Stimulated activated CD4-positive, alpha-beta T cell treated with anti-CD3 and anti-CD28 coated beads, Interleukin-1b, Interleukin-23, amount 100 ng/mL, for 1 hour (primary cell): ENCODE measurements at regions not wholly inside any gene's neighbourhood (a gene's known extent, or its start where the extent isn't known, plus 50 kb on each side); places are given as distances from the start of the nearest gene placed in this dataset.
"Not testable (repeated sequence)": the region's sequence is repeated elsewhere in the genome, so short reads cannot be mapped to it uniquely, and the experiment has no call there.

Experiments
- DNase-seq, 2 donors: peaks; one replicate each; pipeline ENCODE4 v3.0.0-alpha.2; 2020; ENCODE audit warnings: low read depth in 2 of 2

GRCh38 chr6:140203661-140204147 is 829.3 kb upstream of the CITED2 start:
- no peak for DNase-seq

GRCh38 chr6:140202964-140203515 is 828.6 kb upstream of the CITED2 start:
- no peak for DNase-seq

DNA sequence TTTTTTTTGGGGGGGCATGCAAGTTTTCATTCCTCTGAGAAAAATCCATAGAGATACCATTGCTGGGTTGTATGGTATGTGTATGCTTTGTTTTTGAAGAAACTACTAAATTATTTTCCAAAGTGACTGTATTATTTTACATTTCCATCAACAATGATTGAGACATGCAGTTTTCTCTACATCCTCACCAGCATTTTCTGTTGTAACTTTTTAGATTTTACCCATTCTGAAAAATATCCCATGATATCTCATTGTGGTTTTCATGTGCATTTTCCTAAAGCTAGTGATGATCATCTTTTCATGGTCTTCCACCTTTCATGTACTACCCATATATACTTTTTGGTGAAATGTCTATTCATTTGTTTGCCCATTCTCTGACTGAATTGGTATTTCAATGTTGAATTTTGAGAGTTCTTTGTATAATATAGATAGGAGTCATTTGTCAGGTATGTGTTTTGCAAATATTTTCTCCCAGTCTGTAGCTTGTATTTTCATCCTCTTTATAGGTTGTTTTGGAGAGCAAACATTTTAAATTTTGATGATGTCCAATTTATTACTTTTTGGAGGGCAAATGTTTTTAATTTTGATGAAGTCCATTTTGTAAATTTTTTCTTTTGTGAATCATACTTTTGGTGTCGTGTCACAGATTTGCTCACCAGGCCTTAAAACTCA is 827.5 kb upstream of the CITED2 start:
- no peak for DNase-seq

DNA sequence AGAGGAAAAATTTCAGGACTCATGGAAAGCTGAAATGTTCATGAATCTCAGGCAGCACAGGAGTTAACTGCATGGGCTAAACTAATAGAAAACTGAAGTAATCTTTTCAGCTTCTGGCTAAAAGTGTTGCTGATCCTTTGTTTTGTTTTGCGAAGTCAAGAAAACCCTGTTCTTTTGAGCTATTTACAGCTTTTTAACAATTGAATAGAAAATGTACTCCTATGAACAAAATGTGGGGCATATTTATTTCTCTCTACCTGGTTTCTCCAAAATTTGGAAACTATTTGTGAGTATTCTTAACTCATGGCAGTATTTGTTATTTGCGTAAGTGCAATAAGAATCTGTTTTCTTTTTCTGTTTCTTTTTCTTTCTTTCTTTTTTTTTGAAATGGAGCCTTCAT is 818.8 kb upstream of the CITED2 start:
- no peak for DNase-seq

GRCh38 chr6:140192018-140192417 is 817.6 kb upstream of the CITED2 start:
- no peak for DNase-seq

GRCh38 chr6:140189263-140189662 is 814.8 kb upstream of the CITED2 start:
- DNase-seq: not testable (repeated sequence)

DNA sequence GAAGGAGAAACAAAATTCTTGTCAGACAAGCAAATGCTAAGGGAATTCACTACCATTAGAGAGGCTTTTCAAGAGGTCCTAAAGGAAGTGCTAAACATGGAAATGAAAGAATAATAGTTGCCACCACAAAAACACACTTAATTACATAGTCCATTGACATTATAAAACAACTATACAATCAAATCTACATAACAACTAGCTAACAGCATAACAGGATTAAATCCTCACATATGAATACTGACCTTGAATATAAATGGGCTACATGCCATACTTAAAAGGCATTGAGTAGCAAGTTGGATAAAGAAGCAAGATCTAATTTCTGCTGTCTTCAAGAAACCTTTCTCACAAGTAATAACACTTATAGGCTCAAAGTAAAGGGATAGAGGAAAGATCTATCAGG is 811.5 kb upstream of the CITED2 start:
- DNase-seq: no peak

DNA sequence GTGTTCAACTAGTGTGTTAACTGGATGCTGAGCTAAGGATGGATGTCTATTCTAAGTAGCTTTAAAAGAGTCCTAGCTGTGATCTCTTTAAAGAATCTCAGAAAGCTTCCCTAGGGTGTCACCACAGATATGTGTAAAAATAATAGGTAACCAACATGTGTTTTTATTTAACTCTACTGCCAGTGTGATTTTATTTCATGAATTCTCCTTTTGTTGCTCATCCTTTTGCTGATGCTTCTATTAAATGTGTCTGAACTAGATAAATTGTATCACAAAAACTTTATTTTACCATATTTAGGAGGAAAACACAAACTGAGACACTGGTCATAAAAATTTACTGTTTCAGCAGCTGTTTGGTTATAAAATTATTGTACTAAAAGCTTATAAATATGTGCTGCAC is 809.4 kb upstream of the CITED2 start:
- DNase-seq: no peak

DNA sequence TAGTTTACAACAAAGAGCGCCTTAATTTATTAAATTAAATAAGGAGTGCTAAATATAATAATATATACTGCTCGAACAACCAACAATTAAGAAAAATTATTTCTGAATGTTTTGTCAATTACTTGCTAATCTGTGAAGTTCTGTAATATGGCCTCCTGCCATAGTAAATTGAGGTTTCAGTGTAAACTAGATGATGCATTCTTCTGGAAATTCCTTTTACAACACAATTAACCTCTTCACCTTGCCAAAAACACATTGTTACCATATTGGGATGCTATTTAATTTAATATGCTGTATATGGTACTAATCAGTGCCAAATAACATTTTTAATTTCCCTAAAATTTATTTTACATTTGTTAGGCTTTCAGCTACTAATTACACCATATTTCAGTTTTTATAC is 808.4 kb upstream of the CITED2 start:
- no peak for DNase-seq

DNA sequence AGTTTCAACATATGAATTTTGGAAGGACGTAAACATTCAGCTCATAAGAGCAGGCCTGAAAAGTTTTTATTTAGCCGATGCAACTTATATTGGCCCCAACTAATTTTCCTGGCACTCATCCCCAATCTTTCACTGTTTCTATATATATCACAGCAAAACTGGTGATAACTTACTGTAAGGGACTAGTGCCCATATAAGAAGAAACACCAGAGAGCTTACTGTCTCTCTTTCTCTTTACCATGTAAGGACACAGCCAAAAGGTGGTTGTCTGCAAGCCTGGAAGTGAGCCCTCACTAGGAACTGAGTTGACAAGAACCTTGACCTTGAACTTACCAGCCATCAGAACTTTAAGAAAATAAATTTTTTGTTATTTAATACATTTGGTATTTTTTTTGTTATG is 807.4 kb upstream of the CITED2 start:
- DNase-seq: no peak

DNA sequence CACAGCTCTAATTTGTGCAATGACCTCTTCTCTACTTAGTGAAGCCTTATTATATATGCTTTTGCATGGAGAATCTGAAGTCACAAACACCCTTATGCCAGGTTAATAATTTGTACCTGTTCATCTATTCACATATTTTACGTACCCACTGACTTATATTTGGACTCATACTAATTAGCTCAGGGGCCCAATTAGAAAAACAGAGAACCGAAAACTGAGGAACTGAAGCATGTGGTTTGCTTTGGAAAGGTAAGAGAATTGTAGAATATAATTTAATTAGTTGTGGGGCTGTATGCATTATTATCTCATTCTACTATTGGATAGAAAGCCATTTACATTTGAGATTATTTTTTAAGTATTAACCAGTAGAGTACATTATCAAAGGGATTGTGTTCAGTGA is 805.9 kb upstream of the CITED2 start:
- no peak for DNase-seq

- DNase-seq: no peak
Observed at GRCh38 chr6:140178935-140179334, 804.5 kb upstream of the CITED2 start.

DNA sequence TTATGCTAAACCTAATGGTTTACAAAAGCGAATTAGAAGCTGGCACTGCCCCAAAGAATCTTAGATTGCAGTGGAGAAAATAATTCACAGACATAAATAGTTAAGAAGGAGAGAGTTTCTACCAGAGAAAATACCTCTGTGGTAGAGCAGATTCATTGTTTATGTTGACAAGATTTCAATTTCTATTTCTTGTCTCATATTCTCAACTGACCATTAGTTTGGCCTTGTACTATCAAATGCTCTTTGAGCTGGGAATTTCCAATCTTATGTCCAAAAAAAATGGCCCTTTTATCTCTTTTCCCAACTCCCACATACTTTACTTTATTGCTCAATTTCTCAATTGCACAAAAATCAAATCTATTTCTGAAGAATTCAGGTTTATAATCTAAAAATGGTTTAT is 804.1 kb upstream of the CITED2 start:
- DNase-seq: no peak

DNA sequence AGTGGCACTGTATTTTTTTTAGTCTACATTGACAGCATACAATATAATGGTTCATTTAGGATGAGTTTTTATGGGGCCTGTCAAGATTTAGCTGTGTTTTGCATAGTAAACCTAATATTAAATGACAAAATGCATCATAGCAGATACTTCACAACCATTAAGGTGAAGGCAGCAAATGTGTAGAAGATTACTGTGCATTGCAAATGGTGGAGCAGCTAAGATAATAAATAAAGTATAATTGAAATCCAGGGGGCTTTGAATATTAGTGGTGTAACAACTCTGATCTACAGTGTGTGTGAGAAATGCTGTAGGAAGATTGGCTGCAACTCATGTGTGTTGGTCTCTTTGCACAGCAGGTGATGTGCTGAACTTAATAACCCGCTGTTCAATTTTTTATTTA is 801.9 kb upstream of the CITED2 start:
- DNase-seq: no peak

GRCh38 chr6:140175486-140175885 is 801.0 kb upstream of the CITED2 start:
- DNase-seq: no peak

DNA sequence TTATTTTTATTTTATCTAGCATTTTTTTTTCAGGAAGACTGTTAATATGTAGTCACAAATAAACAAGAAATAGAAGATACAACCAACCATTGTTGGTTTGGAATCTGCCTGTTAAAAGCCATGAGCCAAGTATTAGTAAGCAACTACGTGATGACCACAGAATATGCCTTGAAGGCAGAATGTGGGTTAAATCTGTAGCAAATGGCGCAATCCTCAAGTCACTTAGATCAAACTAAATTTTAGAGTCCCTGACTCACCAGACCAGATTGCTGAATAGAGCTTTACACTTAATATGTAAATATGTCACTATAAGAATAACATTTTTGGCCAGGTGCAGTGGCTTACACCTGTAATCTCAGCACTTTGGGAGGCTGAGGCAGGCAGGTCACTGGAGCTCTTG is 800.1 kb upstream of the CITED2 start:
- DNase-seq: no peak

DNA sequence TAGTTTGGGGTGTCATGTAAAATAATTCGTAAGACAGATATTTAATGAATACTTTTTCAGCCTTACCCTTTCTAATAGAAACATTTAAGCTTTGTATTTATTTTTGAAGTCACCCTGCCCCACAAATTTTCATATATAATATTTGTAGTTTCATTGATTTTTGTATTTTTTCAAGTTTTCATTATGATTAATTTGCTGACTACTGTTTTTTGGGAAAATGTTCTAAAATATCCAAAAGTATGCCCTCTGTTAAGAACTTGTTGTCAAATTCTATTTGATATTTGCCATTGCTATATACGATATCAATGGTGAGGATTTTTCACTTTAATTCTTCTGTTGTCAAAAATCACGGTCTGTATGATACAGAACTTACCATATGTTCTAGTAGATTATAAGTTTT is 793.9 kb upstream of the CITED2 start:
- DNase-seq: no peak

- no peak for DNase-seq
Observed at GRCh38 chr6:140160909-140161308, 786.5 kb upstream of the CITED2 start.

GRCh38 chr6:140160494-140160893 is 786.0 kb upstream of the CITED2 start:
- no peak for DNase-seq

GRCh38 chr6:140156131-140156530 is 781.7 kb upstream of the CITED2 start:
- DNase-seq: no peak

- no peak for DNase-seq
Observed at GRCh38 chr6:140155451-140156126, 781.1 kb upstream of the CITED2 start.

DNA sequence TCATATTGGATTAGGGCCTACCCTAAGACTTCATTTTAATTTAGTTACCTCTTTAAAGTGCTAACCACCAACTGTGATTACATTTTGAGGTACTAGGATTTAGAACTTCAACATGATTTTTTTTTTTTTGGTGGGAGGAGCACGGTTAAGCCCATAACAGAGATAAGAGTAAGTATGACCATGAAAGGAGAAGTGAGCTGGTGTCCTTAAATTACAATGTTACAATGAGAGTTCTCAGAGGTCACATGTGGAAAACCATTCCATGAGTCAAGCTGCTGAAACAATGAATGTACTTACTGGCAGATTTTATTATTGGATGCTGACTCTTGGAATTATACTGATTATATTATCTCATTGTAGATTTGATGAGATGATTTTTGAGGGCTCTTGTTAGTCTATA is 779.3 kb upstream of the CITED2 start:
- no peak for DNase-seq
